C4-2B (cell line): ENCODE measurements at regions not wholly inside any gene's neighbourhood (a gene's known extent, or its start where the extent isn't known, plus 50 kb on each side); places are given as distances from the start of the nearest gene placed in this dataset.

ENCODE experiments used
- H3K27ac ChIP-seq: fragments of 450-650 bp; 2 replicates; pipeline ENCODE4 v1.5.1; 2017
- CTCF ChIP-seq: fragments of 450-650 bp; conservative IDR thresholded peaks from 2 replicates; pipeline ENCODE4 v1.5.1; 2017; ENCODE audit warnings: mild to moderate bottlenecking
- ZFX ChIP-seq: fragments of 450-650 bp; IDR thresholded peaks from 2 replicates; pipeline ENCODE4 v1.6.1; 2017

- no peak overlapping the region for H3K27ac ChIP-seq
- TF ChIP-seq ZFX = no peak
- TF ChIP-seq CTCF = no peak
Measured at GRCh38 chr1:5734996-5735395, 257.2 kb downstream of the NPHP4 start.

- H3K27ac ChIP-seq = no peak overlapping the region
- TF ChIP-seq CTCF = no peak
- no peak for TF ChIP-seq ZFX
Measured at GRCh38 chr1:5734414-5734813, 257.8 kb downstream of the NPHP4 start.

- TF ChIP-seq ZFX = no peak
- no peak for TF ChIP-seq CTCF
- H3K27ac ChIP-seq = no peak overlapping the region
Measured at GRCh38 chr1:5733596-5733995, 258.6 kb downstream of the NPHP4 start.

- no peak overlapping the region for H3K27ac ChIP-seq
- TF ChIP-seq ZFX (no peak), CTCF (no peak)
Measured at GRCh38 chr1:5731110-5731423, 261.2 kb downstream of the NPHP4 start.

GRCh38 chr1:5730272-5731109, 261.7 kb downstream of the NPHP4 start:
- no peak overlapping the region for H3K27ac ChIP-seq
- TF ChIP-seq CTCF = no peak
- TF ChIP-seq ZFX = no peak

- no peak overlapping the region for H3K27ac ChIP-seq
- TF ChIP-seq CTCF = no peak
- no peak for TF ChIP-seq ZFX
Measured at GRCh38 chr1:5729636-5730145, 262.5 kb downstream of the NPHP4 start.

- TF ChIP-seq CTCF = no peak
- TF ChIP-seq ZFX = no peak
- H3K27ac ChIP-seq = peak overlapping the region; percentile 70
Measured at GRCh38 chr1:5728663-5729355, 263.4 kb downstream of the NPHP4 start.
